ENCODE measurements at regions not wholly inside any gene's neighbourhood (a gene's known extent, or its start where the extent isn't known, plus 50 kb on each side); places are given as distances from the start of the nearest gene placed in this dataset.

- Histone ChIP-seq H3K9me3 (ENCODE audit: control insufficient read depth, low read length) (no peaks in the 10 kb centered on the region), H3K27me3 (ENCODE audit: control insufficient read depth in 1 of 2, insufficient read depth in 2 of 2, low read length in 1 of 2) (no peaks in the 10 kb centered on the region), H3K4me3 (ENCODE audit: low read length in 2 of 2) (no peak overlapping the region), H3K27ac (ENCODE audit: low read depth in 1 of 2, low read length in 2 of 2) (no peak overlapping the region), H3K36me3 (ENCODE audit: control insufficient read depth in 1 of 2, insufficient read depth in 2 of 2, low read length in 1 of 2) (no peaks in the 10 kb centered on the region), H3K4me1 (ENCODE audit: control insufficient read depth in 1 of 2, insufficient read depth in 2 of 2, low read length in 2 of 2) (peaks cover 3 to 4% of the 10 kb centered on the region in 2 donors)
- ATAC-seq (ENCODE audit: low FRiP score) (no peak), DNase-seq (no peak)
- WGBS, 2 donors, result 97 to 98% methylated on average over 1 of the region's 1 CpG
- intact Hi-C loops (cut with DNase I), result loop anchor here in 1 of 2 donors (5.0 kb wide), 1 partner anchor 57 kb away; no protein-coding TSS in a partner anchor
Measured at GRCh38 chr5:153340738-153341137, 149.7 kb upstream of the GRIA1 start.

DNA sequence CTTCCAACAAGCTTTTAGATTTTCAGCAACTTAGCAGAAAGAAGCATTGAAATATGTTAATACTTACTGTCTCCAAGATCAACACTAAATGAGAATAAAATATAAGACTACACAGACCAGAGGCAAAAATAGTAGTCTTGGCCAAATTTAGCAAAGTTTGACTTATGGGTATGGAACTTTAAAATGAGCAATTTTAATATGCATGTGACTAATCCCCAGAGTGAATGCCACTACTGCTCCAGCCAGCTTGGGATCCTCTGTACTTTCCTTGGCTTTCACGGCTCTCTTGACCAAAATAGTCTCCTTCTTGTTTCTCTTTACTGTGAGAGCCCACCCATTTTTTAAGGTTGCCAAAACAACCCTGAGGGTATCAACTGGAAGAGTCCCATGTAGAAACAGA lies 148.0 kb upstream of the GRIA1 start:
- ATAC-seq (ENCODE audit: low FRiP score), result no peak
- Histone ChIP-seq H3K36me3 (ENCODE audit: control insufficient read depth in 1 of 2, insufficient read depth in 2 of 2, low read length in 1 of 2) (no peaks in the 10 kb centered on the region), H3K9me3 (ENCODE audit: control insufficient read depth, low read length) (no peaks in the 10 kb centered on the region), H3K4me1 (ENCODE audit: control insufficient read depth in 1 of 2, insufficient read depth in 2 of 2, low read length in 2 of 2) (peaks cover 3 to 4% of the 10 kb centered on the region in 2 donors), H3K4me3 (ENCODE audit: low read length in 2 of 2) (no peak overlapping the region), H3K27ac (ENCODE audit: low read depth in 1 of 2, low read length in 2 of 2) (no peak overlapping the region), H3K27me3 (ENCODE audit: control insufficient read depth in 1 of 2, insufficient read depth in 2 of 2, low read length in 1 of 2) (no peaks in the 10 kb centered on the region)
- 3 to 9% methylated on average over 1 of the region's 1 CpG for WGBS, 2 donors
- no peak for DNase-seq
- intact Hi-C loops (cut with DNase I), result loop anchor here in 1 of 2 donors (5.0 kb wide), 1 partner anchor 55 kb away; no protein-coding TSS in a partner anchor

GRCh38 chr5:153347611-153348010 lies 142.9 kb upstream of the GRIA1 start:
- H3K36me3 ChIP-seq (ENCODE audit: control insufficient read depth in 1 of 2, insufficient read depth in 2 of 2, low read length in 1 of 2), result no peaks in the 10 kb centered on the region

GRCh38 chr5:153350175-153350883 lies 140.1 kb upstream of the GRIA1 start:
- intact Hi-C loops (cut with DNase I), result no loop called here
- DNase-seq, result no peak
- H3K27me3 ChIP-seq (ENCODE audit: control insufficient read depth in 1 of 2, insufficient read depth in 2 of 2, low read length in 1 of 2), result no peaks in the 10 kb centered on the region
- no peak overlapping the region for H3K27ac ChIP-seq (ENCODE audit: low read depth in 1 of 2, low read length in 2 of 2)
- no peak for ATAC-seq (ENCODE audit: low FRiP score)
- peaks cover 0 to 5% of the 10 kb centered on the region in 2 donors for H3K4me1 ChIP-seq (ENCODE audit: control insufficient read depth in 1 of 2, insufficient read depth in 2 of 2, low read length in 2 of 2)
- H3K36me3 ChIP-seq (ENCODE audit: control insufficient read depth in 1 of 2, insufficient read depth in 2 of 2, low read length in 1 of 2), result no peaks in the 10 kb centered on the region
- H3K9me3 ChIP-seq (ENCODE audit: control insufficient read depth, low read length), result no peaks in the 10 kb centered on the region
- WGBS, 2 donors, result 74 to 84% methylated on average over 5 of the region's 5 CpGs
- no peak overlapping the region for H3K4me3 ChIP-seq (ENCODE audit: low read length in 2 of 2)

More at GRCh38 chr5:153347611-153348010, 142.9 kb upstream of the GRIA1 start:
- 1 to 5% methylated on average over 1 of the region's 1 CpG for WGBS, 2 donors
- Histone ChIP-seq H3K4me1 (ENCODE audit: control insufficient read depth in 1 of 2, insufficient read depth in 2 of 2, low read length in 2 of 2) (peaks cover 1 to 5% of the 10 kb centered on the region in 2 donors), H3K4me3 (ENCODE audit: low read length in 2 of 2) (no peak overlapping the region), H3K27ac (ENCODE audit: low read depth in 1 of 2, low read length in 2 of 2) (peak overlapping the region in 1 of 2 donors; percentile 43), H3K27me3 (ENCODE audit: control insufficient read depth in 1 of 2, insufficient read depth in 2 of 2, low read length in 1 of 2) (no peaks in the 10 kb centered on the region), H3K9me3 (ENCODE audit: control insufficient read depth, low read length) (no peaks in the 10 kb centered on the region)
- ATAC-seq (ENCODE audit: low FRiP score) (no peak), DNase-seq (no peak)
- intact Hi-C loops (cut with DNase I), result loop anchor here in 1 of 2 donors (5.0 kb wide), 1 partner anchor 45 kb away; no protein-coding TSS in a partner anchor

- ATAC-seq (ENCODE audit: low FRiP score) (no peak), DNase-seq (no peak)
- Histone ChIP-seq H3K4me1 (ENCODE audit: control insufficient read depth in 1 of 2, insufficient read depth in 2 of 2, low read length in 2 of 2) (peaks cover 0 to 5% of the 10 kb centered on the region in 2 donors), H3K27ac (ENCODE audit: low read depth in 1 of 2, low read length in 2 of 2) (no peak overlapping the region), H3K27me3 (ENCODE audit: control insufficient read depth in 1 of 2, insufficient read depth in 2 of 2, low read length in 1 of 2) (no peaks in the 10 kb centered on the region), H3K9me3 (ENCODE audit: control insufficient read depth, low read length) (no peaks in the 10 kb centered on the region), H3K36me3 (ENCODE audit: control insufficient read depth in 1 of 2, insufficient read depth in 2 of 2, low read length in 1 of 2) (no peaks in the 10 kb centered on the region), H3K4me3 (ENCODE audit: low read length in 2 of 2) (peak overlapping the region; percentile 42 to 66)
- intact Hi-C loops (cut with DNase I), result no loop called here
- WGBS, 2 donors, result 3 to 4% methylated on average over 11 of the region's 11 CpGs
Measured at GRCh38 chr5:153352685-153353219, 137.7 kb upstream of the GRIA1 start.

DNA sequence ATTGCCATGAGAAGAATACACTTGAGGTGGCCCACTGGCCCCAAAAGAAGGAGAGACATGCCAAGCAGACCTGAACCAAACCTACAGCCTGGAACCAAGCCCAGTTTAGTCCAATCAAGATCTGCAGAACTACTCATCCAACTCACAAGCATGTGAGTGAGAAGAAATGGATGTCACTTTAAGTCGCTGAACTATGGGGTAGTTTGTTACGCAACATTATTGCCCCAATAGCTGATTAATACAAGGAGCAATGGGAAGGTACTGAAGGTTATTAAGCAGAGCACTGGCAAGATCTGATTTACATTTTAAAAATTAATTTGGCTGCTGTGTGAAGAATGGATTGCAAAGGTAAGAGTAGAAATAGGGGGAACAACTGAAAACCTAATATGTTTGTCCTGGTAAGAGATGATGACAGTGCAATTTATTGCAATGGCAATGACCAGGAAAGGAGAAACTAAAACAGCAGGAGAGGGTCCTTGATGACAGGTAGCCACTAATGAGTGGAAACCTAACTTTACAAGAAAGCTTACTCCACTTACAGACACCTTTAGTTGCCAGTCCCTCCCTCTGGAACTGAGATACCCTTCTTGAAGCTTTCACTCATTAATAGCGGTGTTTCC lies 132.9 kb upstream of the GRIA1 start:
- Histone ChIP-seq H3K4me3 (ENCODE audit: low read length in 2 of 2) (no peak overlapping the region), H3K9me3 (ENCODE audit: control insufficient read depth, low read length) (no peaks in the 10 kb centered on the region), H3K27me3 (ENCODE audit: control insufficient read depth in 1 of 2, insufficient read depth in 2 of 2, low read length in 1 of 2) (no peaks in the 10 kb centered on the region), H3K27ac (ENCODE audit: low read depth in 1 of 2, low read length in 2 of 2) (no peak overlapping the region), H3K36me3 (ENCODE audit: control insufficient read depth in 1 of 2, insufficient read depth in 2 of 2, low read length in 1 of 2) (no peaks in the 10 kb centered on the region), H3K4me1 (ENCODE audit: control insufficient read depth in 1 of 2, insufficient read depth in 2 of 2, low read length in 2 of 2) (no peaks in the 10 kb centered on the region)
- DNase-seq, result no peak
- ATAC-seq (ENCODE audit: low FRiP score), result no peak
- intact Hi-C loops (cut with DNase I), result no loop called here
- 97 to 98% methylated on average over 3 of the region's 3 CpGs for WGBS, 2 donors

GRCh38 chr5:153358315-153358976 lies 132.0 kb upstream of the GRIA1 start:
- 68% methylated on average over 3 of the region's 3 CpGs for WGBS, 2 donors
- Histone ChIP-seq H3K27me3 (ENCODE audit: control insufficient read depth in 1 of 2, insufficient read depth in 2 of 2, low read length in 1 of 2) (no peaks in the 10 kb centered on the region), H3K27ac (ENCODE audit: low read depth in 1 of 2, low read length in 2 of 2) (no peak overlapping the region), H3K36me3 (ENCODE audit: control insufficient read depth in 1 of 2, insufficient read depth in 2 of 2, low read length in 1 of 2) (no peaks in the 10 kb centered on the region), H3K4me1 (ENCODE audit: control insufficient read depth in 1 of 2, insufficient read depth in 2 of 2, low read length in 2 of 2) (no peaks in the 10 kb centered on the region), H3K4me3 (ENCODE audit: low read length in 2 of 2) (no peak overlapping the region), H3K9me3 (ENCODE audit: control insufficient read depth, low read length) (no peaks in the 10 kb centered on the region)
- ATAC-seq (ENCODE audit: low FRiP score), result no peak
- intact Hi-C loops (cut with DNase I), result no loop called here
- no peak for DNase-seq

- Histone ChIP-seq H3K36me3 (ENCODE audit: control insufficient read depth in 1 of 2, insufficient read depth in 2 of 2, low read length in 1 of 2) (no peaks in the 10 kb centered on the region), H3K4me3 (ENCODE audit: low read length in 2 of 2) (no peak overlapping the region), H3K9me3 (ENCODE audit: control insufficient read depth, low read length) (no peaks in the 10 kb centered on the region), H3K4me1 (ENCODE audit: control insufficient read depth in 1 of 2, insufficient read depth in 2 of 2, low read length in 2 of 2) (no peaks in the 10 kb centered on the region), H3K27ac (ENCODE audit: low read depth in 1 of 2, low read length in 2 of 2) (no peak overlapping the region), H3K27me3 (ENCODE audit: control insufficient read depth in 1 of 2, insufficient read depth in 2 of 2, low read length in 1 of 2) (no peaks in the 10 kb centered on the region)
- intact Hi-C loops (cut with DNase I), result no loop called here
- ATAC-seq (ENCODE audit: low FRiP score) (no peak), DNase-seq (no peak)
- WGBS, 2 donors, result 96 to 98% methylated on average over 1 of the region's 1 CpG
Measured at GRCh38 chr5:153360860-153361259, 129.6 kb upstream of the GRIA1 start.
